Midbrain (tissue), 1 donor: ENCODE measurements at regions not wholly inside any gene's neighbourhood (a gene's known extent, or its start where the extent isn't known, plus 50 kb on each side); places are given as distances from the start of the nearest gene placed in this dataset.

ENCODE experiments used
- DNase-seq: peaks from one replicate; lab custom pipeline; 2025; lab: John Stamatoyannopoulos, UW

- DNase-seq = no peak
Measured at GRCh38 chr2:760001-760400, 82.8 kb upstream of the TMEM18 start.

GRCh38 chr2:758073-758820 is 81.0 kb upstream of the TMEM18 start:
- no peak for DNase-seq

DNA sequence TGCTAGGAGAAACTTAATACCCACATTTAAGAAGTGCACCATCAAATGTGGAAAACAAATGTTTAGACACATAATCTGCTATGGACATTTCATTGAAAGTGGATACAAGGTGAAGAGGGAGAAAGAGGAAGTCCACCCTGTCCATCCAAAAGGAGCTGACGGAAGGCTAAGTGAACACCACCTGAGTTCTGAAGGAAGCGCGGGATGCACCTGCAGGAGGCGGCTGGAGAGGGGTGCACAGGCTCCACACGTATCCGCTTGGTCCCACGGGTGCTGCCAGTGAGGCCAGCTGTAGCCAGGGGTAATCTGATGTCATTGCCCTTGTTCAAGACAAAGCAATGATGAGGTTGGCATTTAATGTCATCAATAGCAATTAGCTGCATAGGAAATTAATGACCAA is 75.9 kb upstream of the TMEM18 start:
- DNase-seq = no peak

DNA sequence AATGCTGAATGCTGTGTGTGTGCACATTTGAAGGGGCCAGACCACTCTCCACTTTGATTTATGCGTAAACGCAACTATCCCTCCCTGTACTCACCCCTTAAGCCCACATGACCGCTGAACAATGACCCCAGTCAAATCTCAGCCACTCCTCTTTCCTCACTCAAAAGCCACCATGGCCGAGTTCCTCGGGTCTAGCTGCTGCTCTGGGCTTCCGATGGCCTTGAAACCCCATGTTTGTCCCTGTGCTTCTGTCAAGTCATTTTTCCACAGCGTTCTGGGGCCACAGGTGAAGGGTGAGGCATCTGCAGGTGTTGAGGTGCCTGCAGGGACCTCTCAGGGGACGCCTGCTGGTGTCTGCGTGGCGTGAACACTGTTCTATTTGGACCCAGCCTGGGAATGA is 74.3 kb upstream of the TMEM18 start:
- no peak for DNase-seq

DNA sequence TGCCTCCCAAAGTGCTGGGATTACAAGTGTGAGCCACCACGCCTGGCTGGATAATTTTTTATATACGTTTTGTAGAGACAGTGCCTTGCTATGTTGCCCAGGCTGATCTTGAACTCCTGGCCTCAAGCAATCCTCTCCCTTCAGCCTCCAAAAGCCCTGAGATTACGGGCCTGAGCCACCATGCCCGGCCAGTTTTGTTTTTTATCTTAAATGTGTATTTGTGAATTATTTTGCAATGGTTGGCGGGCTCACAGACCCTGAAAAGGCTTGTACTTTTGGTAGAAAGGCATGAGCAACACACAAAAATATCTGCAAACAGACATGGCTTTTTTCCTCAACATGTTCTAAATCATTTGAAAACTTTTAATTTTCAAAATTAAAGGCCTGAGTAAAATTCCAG is 73.4 kb upstream of the TMEM18 start:
- DNase-seq = no peak

DNA sequence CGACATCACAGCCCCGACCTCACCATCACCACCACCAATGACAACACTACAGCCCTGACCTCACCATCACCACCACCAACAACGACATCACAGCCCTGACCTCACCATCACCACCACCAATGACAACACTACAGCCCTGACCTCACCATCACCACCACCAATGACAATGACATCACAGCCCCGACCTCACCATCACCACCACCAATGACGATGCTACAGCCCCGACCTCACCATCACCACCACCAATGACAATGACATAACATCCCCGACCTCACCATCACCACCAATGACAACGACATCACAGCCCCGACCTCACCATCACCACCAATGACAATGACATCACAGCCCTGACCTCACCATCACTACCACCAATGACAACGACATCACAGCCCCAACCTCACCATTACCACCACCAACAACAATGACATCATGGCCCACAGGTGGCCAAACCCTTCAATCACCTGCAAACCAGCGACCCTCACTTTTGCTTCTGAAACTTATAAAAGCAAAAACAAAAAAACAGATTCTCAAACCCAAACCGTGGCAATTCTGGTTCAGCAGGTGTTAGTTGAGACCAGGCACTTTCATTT is 70.7 kb upstream of the TMEM18 start:
- no peak for DNase-seq

DNA sequence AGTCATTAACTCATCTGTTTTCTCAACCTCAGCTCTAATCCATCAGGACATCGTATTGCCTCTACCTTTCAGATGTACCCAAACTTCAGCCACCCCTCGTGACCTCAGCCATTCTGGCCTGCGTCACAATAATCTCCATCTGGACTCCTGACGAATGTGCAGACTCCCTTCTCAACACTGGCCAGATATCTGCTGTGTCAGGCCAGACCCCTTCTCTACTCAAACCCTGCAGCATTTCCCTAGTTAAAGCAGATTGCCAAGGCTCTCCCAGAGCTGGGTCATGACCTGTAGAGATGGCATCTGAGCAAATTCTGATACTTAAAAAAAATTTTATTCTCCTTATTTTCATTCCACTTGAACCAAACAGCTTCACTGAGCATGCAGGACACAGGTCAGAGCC is 69.5 kb upstream of the TMEM18 start:
- DNase-seq = no peak

GRCh38 chr2:744088-744487 is 66.9 kb upstream of the TMEM18 start:
- DNase-seq = no peak

DNA sequence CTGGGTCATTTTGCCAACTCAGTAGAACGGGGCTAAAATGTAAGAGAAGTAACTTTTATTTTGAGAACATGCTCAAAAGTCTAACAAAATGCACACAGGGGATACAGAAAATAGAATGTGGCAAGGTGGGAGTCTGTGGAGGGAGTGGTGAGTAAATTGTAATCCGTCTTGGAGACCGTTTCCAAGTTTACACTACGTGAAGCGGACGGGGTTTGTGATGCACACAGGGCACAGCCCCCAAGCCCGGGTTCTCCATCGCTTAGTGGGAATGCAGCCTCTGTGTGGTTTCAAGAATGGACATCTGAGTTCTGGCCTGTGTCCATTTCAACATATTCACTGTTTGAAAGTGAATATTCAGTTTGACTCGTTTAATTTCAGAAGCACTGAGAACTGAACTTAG is 65.0 kb upstream of the TMEM18 start:
- DNase-seq = no peak

- no peak for DNase-seq
Measured at GRCh38 chr2:741195-741496, 63.9 kb upstream of the TMEM18 start.

DNA sequence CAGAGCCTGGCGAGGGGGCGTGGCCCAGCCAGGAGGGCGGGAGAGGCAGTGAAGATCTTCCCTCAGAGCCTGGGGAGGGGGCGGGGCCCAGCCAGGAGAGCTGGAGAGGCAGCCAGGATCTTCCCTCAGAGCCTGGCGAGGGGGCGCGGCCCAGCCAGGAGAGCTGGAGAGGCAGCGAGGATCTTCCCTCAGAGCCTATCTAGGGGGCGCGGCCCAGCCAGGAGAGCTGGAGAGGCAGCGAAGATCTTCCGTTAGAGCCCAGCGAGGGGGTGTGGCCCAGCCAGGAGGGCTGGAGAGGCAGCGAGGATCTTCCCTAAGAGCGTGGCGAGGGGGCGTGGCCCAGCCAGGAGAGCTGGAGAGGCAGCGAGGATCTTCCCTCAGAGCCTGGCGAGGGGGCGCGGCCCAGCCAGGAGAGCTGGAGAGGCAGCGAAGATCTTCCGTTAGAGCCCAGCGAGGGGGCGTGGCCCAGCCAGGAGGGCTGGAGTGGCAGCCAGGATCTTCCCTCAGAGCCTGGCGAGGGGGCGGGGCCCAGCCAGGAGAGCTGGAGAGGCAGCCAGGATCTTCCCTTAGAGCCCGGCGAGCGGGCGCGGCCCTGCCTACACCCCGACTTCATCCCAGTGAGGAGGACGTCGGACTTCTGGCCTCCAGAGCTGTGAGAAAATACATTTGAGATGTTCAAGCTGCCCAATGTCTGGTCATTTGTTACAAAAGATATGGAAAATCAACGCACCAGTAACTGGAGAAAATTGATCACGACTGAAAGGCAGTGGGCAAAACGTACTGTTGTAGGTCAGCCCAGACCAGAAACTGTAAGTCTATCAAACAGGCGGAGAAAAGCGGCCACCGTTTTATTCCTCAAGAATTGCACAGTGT is 63.4 kb upstream of the TMEM18 start:
- DNase-seq = peak; percentile 69

- DNase-seq = peak; percentile 59
Measured at GRCh38 chr2:739864-740321, 62.7 kb upstream of the TMEM18 start.

GRCh38 chr2:736939-737338 is 59.7 kb upstream of the TMEM18 start:
- DNase-seq = no peak

DNA sequence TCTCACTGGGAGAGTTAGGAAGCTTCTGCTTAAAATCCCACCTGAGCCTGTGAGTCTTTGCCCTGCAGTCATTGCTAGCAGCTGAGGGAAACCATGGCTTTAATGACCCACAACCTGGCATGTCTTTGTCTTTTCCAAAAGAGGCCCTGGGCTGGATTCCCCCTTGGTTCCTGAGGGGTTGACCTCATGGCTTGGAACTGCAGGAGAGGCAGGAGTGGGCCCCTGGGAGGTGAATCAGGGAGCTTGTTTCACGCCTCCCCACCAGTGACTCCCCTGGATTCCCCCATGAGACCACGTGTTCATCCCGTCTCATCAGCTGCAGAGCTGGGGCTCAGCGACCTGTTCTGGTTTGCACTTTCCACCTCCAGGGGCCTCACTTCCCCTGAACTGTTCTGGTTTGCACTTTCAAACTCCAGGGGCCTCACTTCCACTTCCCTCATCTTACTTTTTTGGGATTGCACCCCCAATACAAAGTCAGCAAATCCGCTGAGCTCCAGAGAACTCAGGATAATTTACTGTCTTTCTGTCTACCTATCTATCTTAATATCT is 58.5 kb upstream of the TMEM18 start:
- no peak for DNase-seq

- DNase-seq = no peak
Measured at GRCh38 chr2:734496-734895, 57.3 kb upstream of the TMEM18 start.

GRCh38 chr2:733495-733894 is 56.3 kb upstream of the TMEM18 start:
- no peak for DNase-seq

DNA sequence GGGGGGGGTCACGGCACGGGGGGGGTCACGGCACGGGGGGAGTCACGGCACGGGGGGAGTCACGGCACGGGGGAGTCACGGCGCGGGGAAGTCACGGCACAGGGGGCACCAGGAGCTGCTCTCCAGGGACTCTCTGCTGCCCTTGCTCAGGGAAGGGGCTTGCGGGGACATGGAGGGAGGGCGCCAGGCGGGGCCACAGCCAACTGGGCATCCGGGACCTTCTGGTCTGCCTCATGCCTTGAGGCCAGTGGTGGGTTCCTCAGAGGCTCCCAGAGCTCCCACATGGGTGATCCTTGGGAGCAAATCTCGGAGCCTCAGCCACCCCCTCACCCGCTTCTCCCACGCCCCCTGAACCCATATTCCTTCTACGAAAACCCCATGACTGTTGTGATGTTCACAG is 55.8 kb upstream of the TMEM18 start:
- DNase-seq = no peak

- no peak for DNase-seq
Measured at GRCh38 chr2:731711-732110, 54.5 kb upstream of the TMEM18 start.

DNA sequence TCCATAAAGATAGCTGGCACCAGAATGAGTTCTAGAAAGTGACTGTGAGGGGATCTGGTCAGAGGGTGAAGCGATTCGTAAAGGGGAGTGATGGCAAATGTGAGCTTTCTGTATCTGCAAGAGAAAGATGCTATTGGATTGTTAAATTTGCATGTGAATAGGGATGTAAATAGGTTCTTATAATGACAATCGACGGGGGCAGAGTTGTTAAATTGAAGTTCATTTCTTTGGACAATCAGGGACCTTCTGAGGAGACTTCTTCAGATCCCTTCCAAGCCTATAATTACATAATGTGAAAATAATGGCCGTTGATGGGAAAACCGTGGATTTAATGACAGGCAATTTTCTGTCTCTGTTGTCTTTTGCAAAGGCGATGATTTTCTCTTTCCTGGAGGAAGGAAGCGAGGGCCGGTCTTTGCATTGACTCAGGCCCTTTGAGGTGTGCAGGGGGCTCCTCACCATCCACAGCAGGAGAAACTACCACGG is 52.2 kb upstream of the TMEM18 start:
- no peak for DNase-seq

DNA sequence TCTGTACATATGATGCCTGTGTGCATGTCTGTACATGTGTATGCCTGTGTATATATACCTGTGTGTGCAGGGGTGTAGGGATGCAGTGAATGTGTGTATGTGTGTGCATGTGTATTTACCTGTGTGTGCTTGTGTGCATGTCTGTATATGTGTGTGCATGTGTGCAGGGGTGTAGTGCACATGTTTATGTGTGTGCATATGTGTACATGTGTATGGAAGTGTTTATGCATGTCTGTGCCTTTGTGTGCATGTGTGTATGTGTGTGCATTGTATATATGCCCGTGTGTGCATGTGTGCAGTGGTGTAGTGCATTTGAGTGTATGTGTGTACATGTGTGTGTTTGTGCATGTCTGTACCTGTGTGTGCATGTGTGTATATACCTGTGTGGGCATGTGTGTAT is 51.0 kb upstream of the TMEM18 start:
- DNase-seq = no peak

GRCh38 chr2:727071-727470 is 49.9 kb upstream of the TMEM18 start:
- DNase-seq = no peak
